Natural killer cell (primary cell): ENCODE measurements at regions not wholly inside any gene's neighbourhood (a gene's known extent, or its start where the extent isn't known, plus 50 kb on each side); places are given as distances from the start of the nearest gene placed in this dataset.

ENCODE experiments used
- ATAC-seq, 3 donors: fragments of 150-1000 bp in 2 of 3; fragments of 200-7000 bp in 1 of 3; cut with Tn5 transposase; 1 replicate in 1 of 3; 2 replicates in 2 of 3; pipeline ENCODE4 v1.10.0; 2021; ENCODE audit warnings: mild to moderate bottlenecking in 2 of 3, moderate library complexity in 2 of 3
- DNase-seq, 2 donors: peaks; one replicate each; pipeline versions ENCODE4 v3.0.0 to v3.0.0-alpha.2; 2013 to 2021; ENCODE audit warnings: mixed read lengths in 1 of 2
- H3K27ac ChIP-seq: one replicate; pipeline ENCODE4 v1.5.1; 2013; ENCODE audit warnings: mild to moderate bottlenecking, low read length
- H3K27me3 ChIP-seq: one replicate; pipeline ENCODE4 v1.6.1; 2013; ENCODE audit warnings: low read length; ENCODE audit not compliant: control insufficient read depth, insufficient read depth
- H3K36me3 ChIP-seq: one replicate; pipeline ENCODE4 v1.6.1; 2013; ENCODE audit warnings: low read length; ENCODE audit not compliant: control insufficient read depth, insufficient read depth
- H3K4me1 ChIP-seq: one replicate; pipeline ENCODE4 v1.6.1; 2013; ENCODE audit warnings: low read length; ENCODE audit not compliant: control insufficient read depth, insufficient read depth
- H3K4me3 ChIP-seq: one replicate; pipeline ENCODE4 v1.5.1; 2013; ENCODE audit warnings: low read length
- H3K9me3 ChIP-seq: one replicate; pipeline ENCODE4 v1.6.1; 2013; ENCODE audit warnings: low read length; ENCODE audit not compliant: control insufficient read depth, insufficient read depth
- H3K27ac Mint-ChIP-seq, 2 donors: one replicate each; pipeline ENCODE4 v1.8.0; 2022; ENCODE audit warnings: mild to moderate bottlenecking in 2 of 2, mixed read lengths in 2 of 2, moderate library complexity in 1 of 2
- H3K27me3 Mint-ChIP-seq, 2 donors: one replicate each; pipeline ENCODE4 v1.8.0; 2022; ENCODE audit warnings: low read depth in 2 of 2, mixed read lengths in 2 of 2
- H3K36me3 Mint-ChIP-seq: one replicate; pipeline ENCODE4 v1.8.0; 2022; ENCODE audit warnings: mixed read lengths
- H3K4me1 Mint-ChIP-seq, 2 donors: one replicate each; pipeline ENCODE4 v1.8.0; 2022; ENCODE audit warnings: mixed read lengths in 2 of 2
- H3K4me3 Mint-ChIP-seq: one replicate; pipeline ENCODE4 v1.8.0; 2022; ENCODE audit warnings: mild to moderate bottlenecking, moderate library complexity, mixed read lengths
- H3K9me3 Mint-ChIP-seq, 2 donors: one replicate each; pipeline ENCODE4 v1.8.0; 2022; ENCODE audit warnings: mixed read lengths in 2 of 2
- WGBS: methylation state at CpG from one replicate; pipeline ENCODE4 v1.1.7; 2013; ENCODE audit warnings: missing lambda C conversion rate; ENCODE audit not compliant: insufficient coverage; 5-methylcytosine and 5-hydroxymethylcytosine counted together
- intact Hi-C: fragments of 100-400 bp; cut with micrococcal nuclease; formaldehyde crosslinking; loops from one replicate; pipeline ENCODE4 v1.14.2; 2022
- TF ChIP-seq, protein P1 (sequence below): fragments of 200-600 bp; IDR thresholded peaks from one replicate; pipeline ENCODE4 v1.8.0; 2022; ENCODE audit warnings: antibody characterized with exemption

DNA sequence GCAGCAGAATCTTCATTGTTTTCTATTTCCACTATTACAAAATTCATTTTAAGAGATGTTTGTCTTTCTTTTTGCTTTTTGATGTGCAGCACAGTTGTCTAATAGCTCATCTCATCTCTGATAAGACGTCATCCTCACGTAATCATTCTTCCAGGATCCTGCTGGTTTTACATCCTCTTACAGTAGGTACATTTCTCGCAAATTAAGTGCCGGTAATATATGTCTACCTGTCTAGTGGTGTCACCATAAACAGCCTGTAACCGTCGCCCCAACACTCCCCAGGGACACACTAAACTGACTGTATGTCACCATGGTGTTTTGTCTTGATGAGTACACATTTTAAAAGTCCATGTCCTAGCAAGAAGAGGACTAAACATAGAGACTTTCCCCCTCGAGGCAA is 94.5 kb upstream of the VSTM2B start:
- no peaks in the 10 kb centered on the region for H3K36me3 ChIP-seq
- peaks cover 6 to 11% of the 10 kb centered on the region in 2 donors for H3K27me3 Mint-ChIP-seq
- no peak overlapping the region for H3K4me3 Mint-ChIP-seq
- no peaks in the 10 kb centered on the region for H3K36me3 Mint-ChIP-seq
- no peak overlapping the region for H3K4me3 ChIP-seq
- TF ChIP-seq, protein P1, sequence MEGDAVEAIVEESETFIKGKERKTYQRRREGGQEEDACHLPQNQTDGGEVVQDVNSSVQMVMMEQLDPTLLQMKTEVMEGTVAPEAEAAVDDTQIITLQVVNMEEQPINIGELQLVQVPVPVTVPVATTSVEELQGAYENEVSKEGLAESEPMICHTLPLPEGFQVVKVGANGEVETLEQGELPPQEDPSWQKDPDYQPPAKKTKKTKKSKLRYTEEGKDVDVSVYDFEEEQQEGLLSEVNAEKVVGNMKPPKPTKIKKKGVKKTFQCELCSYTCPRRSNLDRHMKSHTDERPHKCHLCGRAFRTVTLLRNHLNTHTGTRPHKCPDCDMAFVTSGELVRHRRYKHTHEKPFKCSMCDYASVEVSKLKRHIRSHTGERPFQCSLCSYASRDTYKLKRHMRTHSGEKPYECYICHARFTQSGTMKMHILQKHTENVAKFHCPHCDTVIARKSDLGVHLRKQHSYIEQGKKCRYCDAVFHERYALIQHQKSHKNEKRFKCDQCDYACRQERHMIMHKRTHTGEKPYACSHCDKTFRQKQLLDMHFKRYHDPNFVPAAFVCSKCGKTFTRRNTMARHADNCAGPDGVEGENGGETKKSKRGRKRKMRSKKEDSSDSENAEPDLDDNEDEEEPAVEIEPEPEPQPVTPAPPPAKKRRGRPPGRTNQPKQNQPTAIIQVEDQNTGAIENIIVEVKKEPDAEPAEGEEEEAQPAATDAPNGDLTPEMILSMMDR: no peak
- H3K27ac Mint-ChIP-seq: no peak overlapping the region
- H3K9me3 ChIP-seq: no peaks in the 10 kb centered on the region
- no peaks in the 10 kb centered on the region for H3K27me3 ChIP-seq
- ATAC-seq: no peak
- no peaks in the 10 kb centered on the region for H3K4me1 ChIP-seq
- no peak overlapping the region for H3K27ac ChIP-seq
- DNase-seq: no peak
- no peaks in the 10 kb centered on the region for H3K4me1 Mint-ChIP-seq
- WGBS: 62% methylated on average over 6 of the region's 7 CpGs
- no peaks in the 10 kb centered on the region for H3K9me3 Mint-ChIP-seq
- intact Hi-C loops: no loop called here

DNA sequence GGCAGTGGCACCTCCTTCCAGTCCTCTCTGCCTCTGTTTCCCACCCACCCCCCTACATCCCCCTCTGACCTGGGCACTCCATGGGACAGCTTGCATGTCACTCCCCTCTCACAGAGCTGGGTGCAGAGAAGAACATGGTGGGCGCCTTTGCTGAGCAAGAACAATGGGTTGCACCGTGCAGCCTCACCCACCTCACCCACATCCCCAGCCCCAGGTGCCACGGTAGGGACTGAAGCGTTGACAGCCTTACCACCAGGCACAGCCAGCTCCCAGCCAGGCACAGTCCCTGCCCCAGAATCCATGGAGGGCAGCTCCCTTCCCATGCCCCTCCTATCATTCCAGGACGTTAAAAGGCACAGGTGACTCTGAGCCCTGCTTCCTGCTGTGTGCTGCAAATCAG is 93.1 kb upstream of the VSTM2B start:
- Histone ChIP-seq H3K4me3 (no peak overlapping the region), H3K27me3 (no peaks in the 10 kb centered on the region), H3K9me3 (no peaks in the 10 kb centered on the region), H3K27ac (no peak overlapping the region), H3K4me1 (no peaks in the 10 kb centered on the region), H3K36me3 (no peaks in the 10 kb centered on the region)
- H3K27ac Mint-ChIP-seq: no peak overlapping the region
- DNase-seq (no peak), ATAC-seq (no peak)
- H3K27me3 Mint-ChIP-seq: peaks cover 6 to 8% of the 10 kb centered on the region in 2 donors
- intact Hi-C loops: no loop called here
- H3K9me3 Mint-ChIP-seq: no peaks in the 10 kb centered on the region
- H3K4me1 Mint-ChIP-seq: no peaks in the 10 kb centered on the region
- 83% methylated on average over 5 of the region's 5 CpGs for WGBS
- no peak overlapping the region for H3K4me3 Mint-ChIP-seq
- TF ChIP-seq, protein P1: no peak
- no peaks in the 10 kb centered on the region for H3K36me3 Mint-ChIP-seq

- Mint-ChIP-seq H3K9me3 (no peaks in the 10 kb centered on the region), H3K36me3 (no peaks in the 10 kb centered on the region), H3K27me3 (peaks cover 6 to 8% of the 10 kb centered on the region in 2 donors), H3K27ac (no peak overlapping the region), H3K4me3 (no peak overlapping the region), H3K4me1 (no peaks in the 10 kb centered on the region)
- DNase-seq (no peak), ATAC-seq (no peak)
- Histone ChIP-seq H3K4me1 (no peaks in the 10 kb centered on the region), H3K36me3 (no peaks in the 10 kb centered on the region), H3K27ac (no peak overlapping the region), H3K27me3 (no peaks in the 10 kb centered on the region), H3K4me3 (no peak overlapping the region), H3K9me3 (no peaks in the 10 kb centered on the region)
- WGBS: 82% methylated on average over 10 of the region's 11 CpGs
- intact Hi-C loops: no loop called here
- TF ChIP-seq, protein P1: no peak
Measured at GRCh38 chr19:29436591-29437103, 89.1 kb upstream of the VSTM2B start.

- no peak overlapping the region for H3K27ac Mint-ChIP-seq
- no peak overlapping the region for H3K27ac ChIP-seq
- H3K36me3 Mint-ChIP-seq: no peaks in the 10 kb centered on the region
- H3K4me3 ChIP-seq: no peak overlapping the region
- no peak overlapping the region for H3K4me3 Mint-ChIP-seq
- intact Hi-C loops: no loop called here
- no peaks in the 10 kb centered on the region for H3K4me1 Mint-ChIP-seq
- DNase-seq (no peak), ATAC-seq (no peak)
- H3K27me3 ChIP-seq: no peaks in the 10 kb centered on the region
- no peaks in the 10 kb centered on the region for H3K9me3 ChIP-seq
- no peaks in the 10 kb centered on the region for H3K4me1 ChIP-seq
- TF ChIP-seq, protein P1: no peak
- H3K27me3 Mint-ChIP-seq: peaks cover 3 to 6% of the 10 kb centered on the region in 2 donors
- H3K9me3 Mint-ChIP-seq: no peaks in the 10 kb centered on the region
- H3K36me3 ChIP-seq: no peaks in the 10 kb centered on the region
Measured at GRCh38 chr19:29439021-29439420, 86.8 kb upstream of the VSTM2B start.
